Sigmoid colon (tissue), 4 donors: ENCODE measurements at regions not wholly inside any gene's neighbourhood (a gene's known extent, or its start where the extent isn't known, plus 50 kb on each side); places are given as distances from the start of the nearest gene placed in this dataset.

Experiments
- EP300 ChIP-seq, 4 donors: sonication (generic); formaldehyde crosslinking; IDR thresholded peaks; one replicate each; pipeline ENCODE4 v1.6.1; 2017; ENCODE audit warnings: antibody characterized with exemption in 4 of 4
- TF ChIP-seq, protein P1 (sequence below), 4 experiments: fragments of 450-650 bp in 3 of 4; fragments of 200-600 bp in 1 of 4; IDR thresholded peaks; one replicate each; pipeline ENCODE4 v1.5.1; 2016 to 2019; ENCODE audit warnings: antibody characterized with exemption in 4 of 4, mild to moderate bottlenecking in 3 of 4, moderate library complexity in 2 of 4

- TF ChIP-seq, protein P1, sequence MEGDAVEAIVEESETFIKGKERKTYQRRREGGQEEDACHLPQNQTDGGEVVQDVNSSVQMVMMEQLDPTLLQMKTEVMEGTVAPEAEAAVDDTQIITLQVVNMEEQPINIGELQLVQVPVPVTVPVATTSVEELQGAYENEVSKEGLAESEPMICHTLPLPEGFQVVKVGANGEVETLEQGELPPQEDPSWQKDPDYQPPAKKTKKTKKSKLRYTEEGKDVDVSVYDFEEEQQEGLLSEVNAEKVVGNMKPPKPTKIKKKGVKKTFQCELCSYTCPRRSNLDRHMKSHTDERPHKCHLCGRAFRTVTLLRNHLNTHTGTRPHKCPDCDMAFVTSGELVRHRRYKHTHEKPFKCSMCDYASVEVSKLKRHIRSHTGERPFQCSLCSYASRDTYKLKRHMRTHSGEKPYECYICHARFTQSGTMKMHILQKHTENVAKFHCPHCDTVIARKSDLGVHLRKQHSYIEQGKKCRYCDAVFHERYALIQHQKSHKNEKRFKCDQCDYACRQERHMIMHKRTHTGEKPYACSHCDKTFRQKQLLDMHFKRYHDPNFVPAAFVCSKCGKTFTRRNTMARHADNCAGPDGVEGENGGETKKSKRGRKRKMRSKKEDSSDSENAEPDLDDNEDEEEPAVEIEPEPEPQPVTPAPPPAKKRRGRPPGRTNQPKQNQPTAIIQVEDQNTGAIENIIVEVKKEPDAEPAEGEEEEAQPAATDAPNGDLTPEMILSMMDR (IDR thresholded peaks at IDR 0.05) = no peak
- TF ChIP-seq EP300 (IDR thresholded peaks at IDR 0.05) = no peak
These were observed 184.3 kb upstream of the TWIST2 start for GRCh38 chr2:238663586-238663985.
